Body of pancreas (tissue), 4 donors: ENCODE measurements at regions not wholly inside any gene's neighbourhood (a gene's known extent, or its start where the extent isn't known, plus 50 kb on each side); places are given as distances from the start of the nearest gene placed in this dataset.

Source experiments
- POLR2A ChIP-seq, 3 donors: fragments of 450-650 bp; IDR thresholded peaks; one replicate each; pipeline ENCODE4 v1.6.1; 2016; ENCODE audit warnings: antibody characterized with exemption in 3 of 3, mild to moderate bottlenecking in 2 of 3
- TF ChIP-seq, protein P1 (sequence below), 7 experiments: fragments of 450-650 bp in 4 of 7; fragments of 200-600 bp in 3 of 7; sonication (generic) in 3 of 7; IDR thresholded peaks; one replicate each; pipeline ENCODE4 v1.5.1; 2016 to 2019; ENCODE audit warnings: antibody characterized with exemption in 7 of 7

DNA sequence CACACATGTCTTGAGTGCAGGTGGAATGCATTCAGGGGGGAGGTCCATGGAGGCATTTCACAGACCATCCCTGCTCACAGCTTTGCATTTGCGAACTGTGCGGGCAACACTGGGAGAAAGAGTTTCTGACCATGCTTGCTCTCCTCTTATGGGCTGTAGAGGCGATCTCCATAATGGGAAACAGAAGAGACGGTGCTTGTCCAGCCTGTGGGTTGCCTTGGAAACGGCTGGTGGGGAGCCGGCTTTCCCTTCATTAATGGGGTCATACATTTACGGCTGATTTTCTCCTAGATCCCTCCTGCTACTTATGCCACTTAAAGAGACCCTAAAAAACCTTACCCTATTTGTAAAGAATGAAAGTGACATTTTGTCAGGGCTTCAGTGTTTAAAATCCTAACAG, 147.4 kb downstream of the SOX11 start:
- no peak for TF ChIP-seq POLR2A (IDR thresholded peaks at IDR 0.05)
- TF ChIP-seq, protein P1, sequence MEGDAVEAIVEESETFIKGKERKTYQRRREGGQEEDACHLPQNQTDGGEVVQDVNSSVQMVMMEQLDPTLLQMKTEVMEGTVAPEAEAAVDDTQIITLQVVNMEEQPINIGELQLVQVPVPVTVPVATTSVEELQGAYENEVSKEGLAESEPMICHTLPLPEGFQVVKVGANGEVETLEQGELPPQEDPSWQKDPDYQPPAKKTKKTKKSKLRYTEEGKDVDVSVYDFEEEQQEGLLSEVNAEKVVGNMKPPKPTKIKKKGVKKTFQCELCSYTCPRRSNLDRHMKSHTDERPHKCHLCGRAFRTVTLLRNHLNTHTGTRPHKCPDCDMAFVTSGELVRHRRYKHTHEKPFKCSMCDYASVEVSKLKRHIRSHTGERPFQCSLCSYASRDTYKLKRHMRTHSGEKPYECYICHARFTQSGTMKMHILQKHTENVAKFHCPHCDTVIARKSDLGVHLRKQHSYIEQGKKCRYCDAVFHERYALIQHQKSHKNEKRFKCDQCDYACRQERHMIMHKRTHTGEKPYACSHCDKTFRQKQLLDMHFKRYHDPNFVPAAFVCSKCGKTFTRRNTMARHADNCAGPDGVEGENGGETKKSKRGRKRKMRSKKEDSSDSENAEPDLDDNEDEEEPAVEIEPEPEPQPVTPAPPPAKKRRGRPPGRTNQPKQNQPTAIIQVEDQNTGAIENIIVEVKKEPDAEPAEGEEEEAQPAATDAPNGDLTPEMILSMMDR (IDR thresholded peaks at IDR 0.05) = no peak
